Activated CD4-positive, alpha-beta T cell treated with anti-CD3 and anti-CD28 coated beads for 1 hour (primary cell): ENCODE measurements at regions not wholly inside any gene's neighbourhood (a gene's known extent, or its start where the extent isn't known, plus 50 kb on each side); places are given as distances from the start of the nearest gene placed in this dataset.

Source experiments
- DNase-seq: peaks from one replicate; pipeline ENCODE4 v3.0.0-alpha.2; 2020

- DNase-seq, result no peak
Observed at GRCh38 chr5:74279244-74279643, 361.3 kb downstream of the ENC1 start.

- DNase-seq, result no peak
Observed at GRCh38 chr5:74277418-74277817, 363.1 kb downstream of the ENC1 start.

GRCh38 chr5:74275171-74275992 is 365.1 kb downstream of the ENC1 start:
- no peak for DNase-seq

GRCh38 chr5:74274326-74274725 is 366.2 kb downstream of the ENC1 start:
- no peak for DNase-seq

GRCh38 chr5:74272831-74273451 is 367.6 kb downstream of the ENC1 start:
- DNase-seq, result no peak

GRCh38 chr5:74272024-74272775 is 368.3 kb downstream of the ENC1 start:
- DNase-seq, result no peak

- DNase-seq, result no peak
Observed at GRCh38 chr5:74268297-74268696, 372.2 kb downstream of the ENC1 start.

- DNase-seq, result no peak
Observed at GRCh38 chr5:74266836-74267235, 373.7 kb downstream of the ENC1 start.

GRCh38 chr5:74266132-74266531 is 374.4 kb downstream of the ENC1 start:
- no peak for DNase-seq

- DNase-seq, result no peak
Observed at GRCh38 chr5:74262544-74263207, 377.9 kb downstream of the ENC1 start.

- DNase-seq, result no peak
Observed at GRCh38 chr5:74261866-74262265, 378.7 kb downstream of the ENC1 start.

- DNase-seq, result no peak
Observed at GRCh38 chr5:74261421-74261820, 379.1 kb downstream of the ENC1 start.

- no peak for DNase-seq
Observed at GRCh38 chr5:74259572-74259971, 381.0 kb downstream of the ENC1 start.

- DNase-seq, result no peak
Observed at GRCh38 chr5:74258314-74258665, 382.2 kb downstream of the ENC1 start.

- no peak for DNase-seq
Observed at GRCh38 chr5:74257645-74258313, 382.7 kb downstream of the ENC1 start.

GRCh38 chr5:74257060-74257527 is 383.4 kb downstream of the ENC1 start:
- DNase-seq, result no peak

- DNase-seq, result no peak
Observed at GRCh38 chr5:74255692-74256392, 384.7 kb downstream of the ENC1 start.

GRCh38 chr5:74254257-74254656 is 386.3 kb downstream of the ENC1 start:
- DNase-seq, result no peak

- no peak for DNase-seq
Observed at GRCh38 chr5:74252044-74252443, 388.5 kb downstream of the ENC1 start.

- no peak for DNase-seq
Observed at GRCh38 chr5:74251141-74252035, 389.1 kb downstream of the ENC1 start.
